GM19468 (cell line): ENCODE measurements at regions not wholly inside any gene's neighbourhood (a gene's known extent, or its start where the extent isn't known, plus 50 kb on each side); places are given as distances from the start of the nearest gene placed in this dataset.

Source experiments
- ATAC-seq: cut with Tn5 transposase; IDR thresholded peaks from one replicate; pipeline ENCODE4 v1.9.1; 2021; ENCODE audit warnings: mild to moderate bottlenecking, moderate library complexity, moderate number of reproducible peaks; ENCODE audit not compliant: unreplicated experiment; ENCODE audit errors: extremely low read depth

GRCh38 chr9:96135076-96135752 lies 166.8 kb downstream of the HSD17B3 start:
- no peak for ATAC-seq

GRCh38 chr9:96133321-96134021 lies 168.5 kb downstream of the HSD17B3 start:
- no peak for ATAC-seq

DNA sequence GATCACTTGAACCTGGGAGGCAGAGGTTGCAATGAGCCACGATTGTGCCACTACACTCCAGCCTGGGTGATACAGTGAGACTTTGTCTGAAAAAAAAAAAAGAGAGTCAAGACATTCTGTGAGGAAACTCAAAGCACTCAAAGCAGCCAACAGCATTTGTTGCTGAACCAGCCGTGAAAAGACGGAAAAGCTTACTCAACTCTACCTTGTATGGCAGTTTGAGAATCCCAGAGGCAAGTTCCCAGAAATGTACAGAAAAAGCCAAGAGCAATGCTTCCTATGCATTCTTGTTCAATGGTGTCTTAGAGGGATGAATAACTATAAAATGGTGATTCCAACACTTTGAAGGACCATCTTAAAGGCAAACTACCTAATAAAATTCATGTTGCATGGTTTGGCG lies 170.2 kb downstream of the HSD17B3 start:
- ATAC-seq = no peak

DNA sequence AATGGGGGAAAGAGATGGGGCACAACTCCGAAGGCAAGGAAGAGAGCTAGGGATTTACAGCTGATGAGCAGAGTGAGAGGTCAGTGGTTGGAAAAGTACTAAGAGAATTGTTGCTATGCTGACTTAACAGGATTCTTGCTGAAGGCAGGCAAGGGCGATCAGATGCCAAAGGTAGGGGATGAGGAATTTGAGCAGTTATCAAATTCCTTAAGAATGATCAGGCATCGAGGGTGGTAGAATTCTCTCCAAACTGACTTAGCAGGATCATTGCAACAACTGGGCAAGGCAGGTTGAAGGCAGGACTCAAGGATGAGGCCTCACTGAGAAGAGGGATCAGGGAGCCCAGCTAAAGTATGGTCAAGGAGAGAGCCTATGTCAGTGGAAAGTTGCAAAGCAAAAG lies 171.0 kb downstream of the HSD17B3 start:
- no peak for ATAC-seq

GRCh38 chr9:96129747-96130146 lies 172.2 kb downstream of the HSD17B3 start:
- ATAC-seq = no peak

GRCh38 chr9:96128880-96129279 lies 173.1 kb downstream of the HSD17B3 start:
- ATAC-seq = no peak

GRCh38 chr9:96126321-96126881 lies 175.6 kb downstream of the HSD17B3 start:
- no peak for ATAC-seq

DNA sequence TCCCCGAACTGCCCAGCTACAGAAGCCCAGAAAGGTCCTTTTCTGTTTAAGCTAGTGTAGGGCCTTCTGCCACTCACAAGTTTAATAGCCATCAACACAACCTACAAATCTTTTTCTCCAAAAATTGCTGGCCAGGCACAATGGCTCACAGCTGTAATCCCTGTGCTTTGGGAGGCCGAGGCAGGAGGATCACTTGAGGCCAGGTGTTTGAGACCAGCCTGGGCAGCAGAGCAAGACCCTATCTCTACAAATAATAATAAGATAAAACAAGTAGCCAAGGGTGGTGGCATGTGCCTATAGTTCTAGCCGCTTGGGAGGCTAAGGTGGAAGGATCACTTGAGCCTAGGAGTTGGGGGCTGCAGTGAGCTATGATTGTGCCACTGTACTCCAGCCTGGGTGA lies 176.4 kb downstream of the HSD17B3 start:
- no peak for ATAC-seq

DNA sequence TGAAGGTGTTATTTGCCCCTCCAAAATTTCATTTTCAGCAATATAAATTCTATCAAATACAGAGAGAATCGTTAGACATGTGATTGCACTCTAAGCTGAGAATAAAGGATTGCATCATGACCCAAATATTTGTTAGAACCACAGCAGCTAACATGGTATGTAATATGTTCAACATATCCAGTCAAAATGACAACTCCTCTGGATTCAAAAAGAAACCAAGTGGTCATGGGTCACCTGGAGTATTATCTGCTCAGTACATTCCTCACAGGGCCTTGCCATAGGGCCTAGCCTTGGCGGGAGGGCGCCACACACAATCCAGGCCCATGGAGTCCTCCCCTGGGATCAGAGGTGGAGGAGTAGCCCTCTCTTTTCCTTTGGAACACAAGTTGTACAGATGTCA lies 179.2 kb downstream of the HSD17B3 start:
- ATAC-seq = no peak

- no peak for ATAC-seq
These were observed 179.7 kb downstream of the HSD17B3 start for GRCh38 chr9:96122282-96122681.

DNA sequence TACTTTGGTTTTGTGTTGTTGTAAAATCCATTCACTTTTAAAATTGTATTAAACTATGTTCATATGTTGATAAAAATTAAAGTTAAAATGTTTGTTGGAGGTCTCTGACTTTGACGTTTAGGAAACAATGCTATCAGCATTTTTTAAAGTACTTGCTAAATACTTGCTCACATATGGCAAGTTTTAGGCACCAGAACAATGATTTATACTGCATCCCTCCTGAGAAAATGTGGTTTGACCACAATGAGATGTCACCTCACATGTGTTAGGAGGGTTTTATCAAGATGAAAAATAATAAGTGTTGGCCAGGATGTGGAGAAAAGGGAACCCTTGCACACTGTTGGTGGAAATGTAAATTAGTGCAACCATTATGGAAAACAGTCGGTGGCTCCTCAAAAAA lies 180.8 kb downstream of the HSD17B3 start:
- no peak for ATAC-seq

- ATAC-seq = no peak
These were observed 184.4 kb downstream of the HSD17B3 start for GRCh38 chr9:96117398-96118080.

DNA sequence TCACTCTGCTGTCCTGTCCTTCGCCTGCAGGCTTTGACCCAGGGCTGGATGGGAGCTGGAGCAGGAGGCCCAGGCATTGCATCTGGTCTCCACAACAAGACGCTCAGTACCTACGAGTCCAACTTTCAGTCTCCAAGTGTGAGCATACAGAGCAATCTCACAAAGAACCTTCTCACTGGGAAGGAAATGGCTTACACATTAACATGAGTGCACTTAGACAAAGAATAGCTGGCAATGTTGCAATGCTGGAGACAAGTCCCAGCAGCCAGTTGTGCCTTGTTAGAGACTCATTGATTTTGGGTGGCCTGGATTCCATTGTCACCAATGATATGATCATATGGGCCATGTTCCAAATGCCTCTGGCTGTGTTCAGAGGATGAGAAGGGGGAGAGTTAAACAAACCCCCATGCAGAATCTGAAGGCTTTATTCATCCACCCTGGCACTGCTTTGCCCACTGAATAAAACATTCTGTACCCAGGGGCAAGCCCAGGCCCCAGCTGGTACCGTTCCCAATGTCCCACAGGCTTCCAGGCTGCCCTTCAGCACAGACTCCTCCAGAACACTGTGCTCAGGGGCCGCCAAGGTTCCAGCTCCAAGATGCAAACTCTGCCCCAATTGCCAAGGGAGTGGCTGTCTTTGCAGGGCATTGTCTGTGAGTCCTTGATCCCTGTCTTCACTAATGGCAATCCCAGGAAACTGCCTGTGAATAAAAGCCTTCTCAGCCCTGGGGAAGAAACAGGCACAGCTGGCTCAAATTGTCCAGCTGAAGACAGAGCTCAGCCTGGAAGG lies 185.5 kb downstream of the HSD17B3 start:
- no peak for ATAC-seq

GRCh38 chr9:96115836-96116235 lies 186.1 kb downstream of the HSD17B3 start:
- no peak for ATAC-seq

- no peak for ATAC-seq
These were observed 188.9 kb downstream of the HSD17B3 start for GRCh38 chr9:96113032-96113431.

DNA sequence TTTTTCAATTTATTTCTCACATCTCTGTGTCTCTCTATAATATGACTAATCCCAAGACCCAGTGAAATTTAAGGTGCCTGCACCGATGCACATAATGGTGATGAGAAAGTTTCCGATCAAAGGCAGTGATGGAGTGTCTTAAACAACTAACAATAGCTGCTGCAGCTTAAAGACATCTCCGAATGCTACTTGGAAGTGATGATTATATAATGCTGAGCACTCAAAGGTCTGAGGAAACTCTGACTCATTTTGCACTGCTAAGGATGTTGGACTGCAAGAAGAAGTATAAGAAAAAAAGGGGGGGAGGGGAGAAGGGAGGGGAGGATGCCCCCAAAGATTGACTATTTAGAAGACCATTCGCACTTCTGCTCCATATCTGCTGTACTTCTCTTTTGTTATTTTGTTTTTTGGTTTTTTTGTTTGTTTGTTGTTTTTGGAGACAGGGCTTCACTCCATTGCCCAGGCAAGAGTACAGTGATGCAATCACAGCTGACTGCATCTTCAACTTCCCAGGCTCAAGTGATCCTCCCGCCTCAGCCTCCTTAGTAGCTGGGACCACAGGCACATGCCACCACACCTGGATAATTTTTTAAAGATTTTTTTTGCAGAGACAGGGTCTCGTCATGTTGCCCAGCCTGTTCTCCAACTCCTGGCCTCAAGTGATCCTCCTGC lies 192.2 kb downstream of the HSD17B3 start:
- ATAC-seq = no peak

- ATAC-seq = no peak
These were observed 193.1 kb downstream of the HSD17B3 start for GRCh38 chr9:96108691-96109380.

GRCh38 chr9:96107436-96107835 lies 194.5 kb downstream of the HSD17B3 start:
- ATAC-seq = no peak
